HG02970 (cell line): ENCODE measurements at regions not wholly inside any gene's neighbourhood (a gene's known extent, or its start where the extent isn't known, plus 50 kb on each side); places are given as distances from the start of the nearest gene placed in this dataset.
"Not testable (repeated sequence)": the region's sequence is repeated elsewhere in the genome, so short reads cannot be mapped to it uniquely, and the experiment has no call there.

ENCODE experiments used
- ATAC-seq: cut with Tn5 transposase; IDR thresholded peaks from one replicate; pipeline ENCODE4 v1.9.1; 2021; ENCODE audit warnings: mild to moderate bottlenecking, moderate library complexity, moderate number of reproducible peaks; ENCODE audit not compliant: unreplicated experiment, low FRiP score

GRCh38 chrX:150203248-150203645, 159.9 kb upstream of the MAMLD1 start:
- no peak for ATAC-seq

GRCh38 chrX:150205011-150205410, 158.1 kb upstream of the MAMLD1 start:
- ATAC-seq = no peak

GRCh38 chrX:150207733-150208132, 155.4 kb upstream of the MAMLD1 start:
- ATAC-seq = no peak

DNA sequence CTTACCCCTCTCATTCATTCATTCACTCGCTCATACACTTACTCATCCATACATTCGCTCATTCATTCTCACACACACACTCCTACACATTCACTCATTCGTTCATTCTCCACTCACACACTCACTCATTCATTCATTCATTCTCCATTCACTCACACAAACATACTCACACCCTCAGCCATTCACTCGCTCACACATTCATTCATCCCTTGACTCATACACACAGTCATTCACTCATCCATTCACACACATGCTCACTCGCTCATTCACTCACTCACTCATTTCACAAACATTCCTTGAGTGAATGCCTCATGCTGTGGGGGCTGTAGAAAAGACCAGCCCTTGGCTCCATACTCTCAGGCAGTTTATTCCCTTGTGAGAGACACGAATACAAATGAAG, 151.1 kb upstream of the MAMLD1 start:
- ATAC-seq = no peak

GRCh38 chrX:150212672-150213480, 150.2 kb upstream of the MAMLD1 start:
- no peak for ATAC-seq

DNA sequence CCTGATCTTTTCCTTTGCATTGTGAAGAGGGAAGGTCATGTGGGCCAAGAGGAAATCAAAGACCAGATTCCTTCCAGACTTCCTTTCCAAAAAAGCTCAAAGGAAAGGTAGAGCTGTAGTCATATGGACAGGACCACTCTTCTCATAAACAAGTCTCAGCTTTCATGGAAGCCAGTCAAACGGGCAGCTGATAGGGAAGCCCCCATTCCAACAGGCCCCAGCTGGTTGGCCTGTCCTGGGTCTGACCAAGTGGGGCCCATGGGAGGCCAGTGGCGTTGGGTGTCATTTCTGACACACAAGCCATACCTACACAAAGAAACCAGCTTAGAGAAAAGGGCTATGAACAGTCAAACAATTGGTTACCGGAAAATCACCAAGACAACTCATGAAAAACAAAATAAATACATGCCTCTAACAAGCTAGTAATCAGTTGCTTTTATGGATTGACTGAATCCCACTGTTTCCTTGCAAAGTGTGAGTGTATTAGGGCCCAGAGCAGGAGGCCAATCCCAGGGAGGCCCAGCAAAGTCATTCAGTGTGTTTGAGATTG, 149.6 kb upstream of the MAMLD1 start:
- ATAC-seq = no peak

DNA sequence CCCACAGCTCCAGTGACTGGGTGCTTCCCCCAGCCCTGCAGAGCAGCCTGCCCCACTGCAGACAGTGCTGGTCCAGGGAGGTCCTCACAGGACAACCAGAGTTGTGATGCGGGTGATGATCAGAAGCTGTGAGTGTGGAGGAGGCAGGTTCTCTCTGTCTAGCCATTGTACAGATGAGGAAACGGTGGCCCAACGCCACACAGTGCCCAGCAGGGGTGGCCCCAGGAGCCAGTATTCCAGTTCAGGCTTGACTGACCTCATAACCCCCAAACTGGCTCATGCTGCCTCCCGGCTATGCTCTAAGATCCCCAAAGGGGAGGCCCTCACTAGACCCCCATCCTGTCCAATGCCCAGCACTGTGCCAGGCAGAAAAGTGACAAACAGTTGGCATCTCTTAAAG, 147.1 kb upstream of the MAMLD1 start:
- not testable (repeated sequence) for ATAC-seq

GRCh38 chrX:150216716-150217115, 146.4 kb upstream of the MAMLD1 start:
- no peak for ATAC-seq

- ATAC-seq = no peak
Measured at GRCh38 chrX:150217609-150218008, 145.5 kb upstream of the MAMLD1 start.

DNA sequence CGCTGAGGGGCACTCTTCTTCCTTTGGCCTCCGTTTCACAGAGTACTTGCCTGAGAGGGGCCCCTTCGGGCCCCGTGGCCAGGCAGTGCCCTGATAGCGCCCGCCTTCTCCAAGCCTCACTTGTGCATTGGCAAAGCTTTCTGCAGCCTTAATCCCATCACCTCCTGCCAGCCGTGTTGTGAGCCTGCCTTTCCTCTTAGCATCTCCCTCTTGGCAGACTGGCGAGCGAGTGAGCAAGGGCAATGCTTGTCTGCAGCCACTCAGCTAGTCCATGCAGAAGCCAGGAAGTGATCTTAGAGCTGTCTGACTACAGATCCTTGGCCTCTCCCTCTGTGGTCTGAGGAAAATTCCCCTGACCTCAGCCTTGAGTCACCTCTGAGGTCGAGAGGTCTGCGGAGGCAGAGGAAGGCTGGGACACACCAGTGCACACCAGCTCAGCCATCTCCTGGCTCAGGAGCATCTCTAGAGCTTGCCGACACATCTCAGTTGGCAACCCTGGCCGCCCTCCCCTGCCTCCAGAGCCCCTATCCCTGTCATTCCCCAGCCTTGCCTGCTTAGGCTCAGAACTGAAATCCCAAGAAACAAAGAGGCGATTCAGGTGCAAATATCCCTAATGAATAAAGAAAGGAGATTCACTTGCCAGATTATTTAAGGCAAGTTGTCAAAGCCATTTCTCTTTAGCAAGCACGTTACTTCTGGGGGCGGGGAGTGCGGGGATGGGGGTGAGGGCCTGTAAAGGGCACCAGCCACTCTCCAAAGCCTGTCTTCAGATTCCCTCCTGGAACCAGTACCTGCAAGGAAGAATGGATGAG, 143.5 kb upstream of the MAMLD1 start:
- ATAC-seq = no peak

DNA sequence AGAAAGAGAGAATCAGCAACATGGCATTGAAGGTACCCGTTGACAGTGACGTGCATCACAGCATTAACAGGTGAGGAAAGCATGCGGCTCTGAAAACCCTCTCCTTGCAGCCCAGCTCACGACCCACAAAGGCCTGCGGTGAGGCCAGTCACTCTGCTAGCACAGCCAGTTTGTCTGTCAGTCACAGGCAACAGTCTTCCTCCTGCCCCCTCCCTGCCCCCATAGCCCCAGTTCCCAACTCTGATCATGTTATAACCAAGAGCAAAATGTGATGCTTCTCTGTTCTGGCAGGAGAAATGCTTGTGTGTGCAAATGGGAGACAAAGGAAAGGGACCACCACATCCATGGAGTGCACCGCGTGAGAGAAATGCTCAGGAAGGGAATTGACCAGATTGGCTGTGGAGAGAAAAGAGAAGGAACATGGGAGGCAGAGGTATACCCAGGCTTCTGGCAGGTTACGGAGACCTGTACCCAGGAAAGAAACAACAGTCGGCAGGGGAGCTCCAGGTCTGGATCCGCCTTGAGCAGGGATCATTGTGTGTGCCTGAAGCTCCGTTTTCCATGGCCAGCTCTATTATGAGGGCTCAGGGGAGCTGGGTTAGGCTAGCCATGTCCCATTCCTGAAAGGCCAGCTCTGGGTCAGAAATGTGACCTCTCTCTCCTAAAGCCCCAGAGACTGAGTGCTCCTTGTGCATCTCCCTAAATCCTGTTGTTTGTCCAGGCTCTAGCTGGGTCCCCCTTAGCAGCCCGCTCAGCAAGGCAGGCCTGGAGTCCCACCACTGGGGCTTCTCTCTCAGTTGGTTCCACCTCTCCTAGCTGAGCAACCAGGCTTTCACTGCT, 139.7 kb upstream of the MAMLD1 start:
- no peak for ATAC-seq

DNA sequence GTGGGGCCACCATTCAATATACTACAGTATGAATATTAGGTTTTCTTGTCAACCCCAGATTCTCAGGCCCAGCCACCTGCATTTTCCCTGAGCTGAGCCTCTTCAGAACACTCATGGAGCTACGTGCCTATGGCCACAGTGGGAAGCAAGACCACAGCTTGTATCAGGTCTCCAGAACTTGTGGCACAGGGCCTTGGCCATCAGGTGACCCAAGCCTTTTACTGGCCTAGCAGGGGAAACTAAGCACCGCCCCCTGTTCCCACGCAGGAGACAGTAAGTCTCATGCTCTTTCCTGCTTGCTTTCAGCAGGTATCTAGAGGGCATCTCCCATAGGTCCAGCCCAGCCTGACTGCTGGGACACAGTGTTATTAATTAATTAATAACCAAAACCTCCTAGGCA, 138.4 kb upstream of the MAMLD1 start:
- ATAC-seq = no peak

GRCh38 chrX:150225266-150225665, 137.9 kb upstream of the MAMLD1 start:
- no peak for ATAC-seq

DNA sequence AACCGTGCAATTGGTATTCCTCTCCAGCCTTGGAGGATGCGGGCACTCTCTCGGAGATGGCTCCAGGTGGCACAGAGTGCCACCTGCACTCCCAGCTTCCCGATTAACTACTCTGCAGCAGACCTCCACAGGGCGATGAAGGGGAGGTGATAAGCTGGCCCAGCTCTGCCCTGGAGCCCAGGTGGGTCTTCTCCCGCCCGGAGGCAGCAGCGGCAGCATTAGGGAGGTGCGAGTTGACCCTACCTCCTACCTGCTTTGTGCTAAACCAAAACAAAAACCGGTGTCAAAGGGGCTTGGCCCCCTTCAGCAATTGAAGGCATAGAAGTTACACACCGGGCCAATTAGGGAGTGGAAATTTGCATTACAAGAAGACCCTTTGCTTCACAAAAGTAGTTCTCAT, 137.4 kb upstream of the MAMLD1 start:
- no peak for ATAC-seq

DNA sequence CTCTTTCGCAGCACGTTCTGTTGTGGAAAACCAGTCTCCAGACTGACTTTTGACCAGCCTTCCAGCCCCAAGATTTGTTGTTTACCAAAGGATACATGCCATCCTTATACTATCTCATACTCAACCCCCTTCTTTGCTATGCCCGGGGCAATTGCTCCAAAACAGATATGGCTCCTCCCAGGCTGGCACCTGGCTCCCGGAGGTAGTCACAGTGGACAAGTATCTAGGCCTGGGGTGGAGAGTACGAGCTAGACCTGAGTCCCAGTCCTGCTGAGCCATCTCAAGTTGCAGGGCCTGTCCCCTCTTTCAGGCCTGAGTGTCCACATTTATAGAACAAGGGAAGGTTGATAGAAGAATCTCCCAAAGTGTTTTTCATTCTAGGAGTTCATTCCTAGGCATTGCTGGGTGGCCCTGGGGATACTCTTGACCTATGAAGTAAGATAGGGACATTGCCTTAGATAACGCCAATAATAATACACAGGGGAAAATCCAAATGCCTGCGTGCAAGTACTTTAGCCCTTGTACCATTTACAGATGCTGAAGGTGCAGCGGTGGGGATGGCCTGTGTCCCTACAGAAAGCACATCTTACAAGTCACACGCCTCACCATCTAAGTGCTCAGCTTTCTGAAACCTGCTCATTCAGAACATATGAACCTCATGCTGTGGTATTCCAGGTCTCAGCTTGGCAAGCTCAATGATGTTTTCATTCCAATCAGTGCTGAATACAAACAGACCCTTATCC, 136.7 kb upstream of the MAMLD1 start:
- no peak for ATAC-seq

DNA sequence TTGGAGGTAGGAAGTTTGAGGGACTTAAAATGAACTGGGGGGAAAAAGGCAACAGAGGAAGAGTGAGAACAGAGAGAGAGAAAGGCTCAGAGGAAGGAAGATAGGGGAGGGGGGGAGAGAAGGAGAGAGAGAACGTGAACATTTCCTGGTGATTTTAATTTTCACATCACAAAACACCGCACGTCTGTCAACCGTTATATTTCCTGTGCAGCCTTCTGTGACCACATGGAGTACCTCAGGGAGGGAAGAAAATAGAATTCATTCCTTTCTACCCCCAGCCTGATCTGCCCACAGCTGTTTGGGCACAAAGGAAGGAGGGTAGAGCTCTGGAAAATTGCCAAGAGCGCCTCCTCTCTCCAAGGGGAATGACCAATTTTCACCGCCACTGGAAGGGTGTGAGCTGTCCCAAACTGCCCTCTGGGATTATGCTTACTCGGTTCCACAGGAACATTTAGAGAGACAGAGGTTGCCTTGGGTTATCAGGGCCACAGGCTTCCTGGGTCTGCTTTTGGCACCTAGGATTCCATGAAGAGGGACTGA, 135.7 kb upstream of the MAMLD1 start:
- no peak for ATAC-seq

GRCh38 chrX:150227873-150228410, 135.2 kb upstream of the MAMLD1 start:
- ATAC-seq = no peak

DNA sequence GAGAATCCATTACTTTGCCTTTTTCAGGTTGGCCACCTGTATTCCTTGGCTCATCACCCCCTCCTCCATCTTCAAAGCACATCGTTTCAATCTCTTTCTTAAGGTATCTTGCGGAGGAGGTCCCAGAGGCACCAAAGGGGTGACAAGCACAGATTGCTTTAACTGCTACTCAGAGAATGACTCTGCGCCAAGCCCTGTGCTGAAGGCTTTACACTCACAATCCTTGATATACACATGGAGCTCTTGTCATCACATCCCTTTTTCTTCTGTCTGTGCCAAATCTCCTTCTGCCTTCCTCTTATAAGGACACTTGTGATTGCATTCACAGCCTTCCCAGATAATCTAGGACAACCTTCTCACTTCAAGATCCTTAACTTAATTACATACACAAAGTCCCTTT, 134.7 kb upstream of the MAMLD1 start:
- ATAC-seq = no peak

- no peak for ATAC-seq
Measured at GRCh38 chrX:150229030-150229429, 134.1 kb upstream of the MAMLD1 start.
